Smooth muscle cell (in vitro differentiated cells): ENCODE measurements at regions not wholly inside any gene's neighbourhood (a gene's known extent, or its start where the extent isn't known, plus 50 kb on each side); places are given as distances from the start of the nearest gene placed in this dataset.

Experiments
- DNase-seq: peaks from one replicate; lab custom pipeline; 2025; ENCODE audit not compliant: unreplicated experiment; lab: John Stamatoyannopoulos, UW
- H2AFZ ChIP-seq: fragments of 200-600 bp; sonication (generic); 2 replicates; pipeline ENCODE4 v1.6.0; 2016; ENCODE audit warnings: antibody characterized with exemption, low read depth, mild to moderate bottlenecking
- H3F3A ChIP-seq: fragments of 200-600 bp; sonication (generic); 2 replicates; pipeline ENCODE4 v1.6.0; 2017; ENCODE audit warnings: antibody characterized with exemption, low read depth
- H3K27ac ChIP-seq: fragments of 200-600 bp; sonication (generic); 2 replicates; pipeline ENCODE4 v1.5.1; 2016; ENCODE audit warnings: low read depth, mild to moderate bottlenecking
- H3K27me3 ChIP-seq: fragments of 200-600 bp; sonication (generic); 2 replicates; pipeline ENCODE4 v1.6.1; 2016; ENCODE audit warnings: low read depth, mild to moderate bottlenecking
- H3K36me3 ChIP-seq: fragments of 200-600 bp; sonication (generic); 2 replicates; pipeline ENCODE4 v1.5.1; 2016; ENCODE audit warnings: low read depth
- H3K4me1 ChIP-seq: fragments of 200-600 bp; sonication (generic); 2 replicates; pipeline ENCODE4 v1.5.1; 2016; ENCODE audit warnings: low read depth
- H3K4me2 ChIP-seq: fragments of 200-600 bp; sonication (generic); 2 replicates; pipeline ENCODE4 v1.6.0; 2016; ENCODE audit warnings: mild to moderate bottlenecking
- H3K4me3 ChIP-seq: fragments of 200-600 bp; sonication (generic); 2 replicates; pipeline ENCODE4 v1.5.1; 2016; ENCODE audit warnings: mild to moderate bottlenecking
- H3K79me2 ChIP-seq: fragments of 200-600 bp; sonication (generic); 2 replicates; pipeline ENCODE4 v1.6.0; 2016; ENCODE audit warnings: low read depth, mild to moderate bottlenecking
- H3K9ac ChIP-seq: fragments of 200-600 bp; sonication (generic); 2 replicates; pipeline ENCODE4 v1.6.0; 2016; ENCODE audit warnings: low read depth
- H3K9me3 ChIP-seq: fragments of 200-600 bp; sonication (generic); replicated peaks from 2 replicates; pipeline ENCODE4 v1.5.1; 2016; ENCODE audit warnings: low read depth
- H4K20me1 ChIP-seq: fragments of 200-600 bp; sonication (generic); 2 replicates; pipeline ENCODE4 v1.6.0; 2016; ENCODE audit warnings: low read depth
- CTCF ChIP-seq: fragments of 200-600 bp; sonication (generic); IDR thresholded peaks from 2 replicates; pipeline ENCODE4 v1.5.1; 2017; ENCODE audit warnings: borderline replicate concordance, mild to moderate bottlenecking, antibody characterized with exemption; ENCODE audit not compliant: insufficient read depth, poor library complexity, severe bottlenecking
- WGBS: methylation state at CpG from one replicate; pipeline ENCODE4 v1.1.7; 2016; ENCODE audit warnings: low lambda C conversion rate; 5-methylcytosine and 5-hydroxymethylcytosine counted together

GRCh38 chr5:3009605-3010004, 258.1 kb upstream of the IRX2 start:
- no peaks in the 10 kb centered on the region for H3K79me2 ChIP-seq
- H3K4me3 ChIP-seq: no peak overlapping the region
- H4K20me1 ChIP-seq: no peaks in the 10 kb centered on the region
- no peaks in the 10 kb centered on the region for H3K36me3 ChIP-seq
- no peak overlapping the region for H3K9ac ChIP-seq
- no peaks in the 10 kb centered on the region for H3K9me3 ChIP-seq
- H2AFZ ChIP-seq: no peak overlapping the region
- H3K4me1 ChIP-seq: no peaks in the 10 kb centered on the region
- H3K27me3 ChIP-seq: no peaks in the 10 kb centered on the region
- H3F3A ChIP-seq: no peaks in the 10 kb centered on the region
- WGBS: 74% methylated on average over 6 of the region's 6 CpGs
- H3K4me2 ChIP-seq: no peak overlapping the region
- TF ChIP-seq CTCF: no peak
- no peak for DNase-seq
- no peak overlapping the region for H3K27ac ChIP-seq

GRCh38 chr5:3007577-3007976, 256.1 kb upstream of the IRX2 start:
- H4K20me1 ChIP-seq: no peaks in the 10 kb centered on the region
- no peaks in the 10 kb centered on the region for H3K79me2 ChIP-seq
- H3K4me1 ChIP-seq: no peaks in the 10 kb centered on the region
- 52% methylated on average over 3 of the region's 3 CpGs for WGBS
- TF ChIP-seq CTCF: no peak
- no peaks in the 10 kb centered on the region for H3K9me3 ChIP-seq
- no peaks in the 10 kb centered on the region for H3K36me3 ChIP-seq
- no peak overlapping the region for H3K27ac ChIP-seq
- H3F3A ChIP-seq: no peaks in the 10 kb centered on the region
- no peaks in the 10 kb centered on the region for H3K27me3 ChIP-seq
- no peak overlapping the region for H2AFZ ChIP-seq
- no peak overlapping the region for H3K4me2 ChIP-seq
- no peak overlapping the region for H3K9ac ChIP-seq
- H3K4me3 ChIP-seq: no peak overlapping the region
- DNase-seq: no peak

DNA sequence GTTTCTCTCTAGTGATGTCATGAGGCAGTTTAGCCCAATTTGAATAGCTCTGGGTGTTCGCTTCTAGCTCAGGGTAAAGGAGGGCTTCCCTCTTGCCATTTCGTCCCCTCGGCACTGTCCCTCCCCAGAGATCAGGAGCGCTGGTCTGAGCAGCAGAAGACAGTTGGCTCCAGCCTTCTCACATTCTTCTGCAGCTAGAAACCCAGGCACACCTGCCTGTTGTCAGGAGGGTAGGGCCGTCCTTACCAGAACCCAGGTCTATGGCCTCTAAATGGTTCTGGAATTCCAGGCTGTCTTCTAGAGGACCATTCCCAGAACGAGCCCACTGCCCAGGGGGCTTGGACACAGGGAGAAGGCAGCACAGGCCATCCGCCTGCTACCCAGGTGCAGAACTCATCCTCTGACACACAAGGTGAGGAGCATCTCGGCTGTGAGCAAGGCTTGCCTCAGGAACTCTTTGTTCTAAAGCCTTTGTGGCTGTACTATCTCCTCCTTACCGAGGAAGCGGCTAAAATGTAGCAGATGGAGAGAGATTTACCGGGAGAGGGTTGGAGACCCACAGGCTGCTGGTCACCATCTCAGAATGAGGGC, 255.6 kb upstream of the IRX2 start:
- no peaks in the 10 kb centered on the region for H4K20me1 ChIP-seq
- H3K27ac ChIP-seq: no peak overlapping the region
- no peaks in the 10 kb centered on the region for H3K79me2 ChIP-seq
- H3K36me3 ChIP-seq: no peaks in the 10 kb centered on the region
- no peak overlapping the region for H3K4me3 ChIP-seq
- no peak overlapping the region for H3K9ac ChIP-seq
- no peaks in the 10 kb centered on the region for H3K9me3 ChIP-seq
- no peak overlapping the region for H2AFZ ChIP-seq
- DNase-seq: no peak
- H3K27me3 ChIP-seq: no peaks in the 10 kb centered on the region
- H3F3A ChIP-seq: no peaks in the 10 kb centered on the region
- TF ChIP-seq CTCF: no peak
- H3K4me1 ChIP-seq: no peaks in the 10 kb centered on the region
- no peak overlapping the region for H3K4me2 ChIP-seq
- 86% methylated on average over 11 of the region's 11 CpGs for WGBS

DNA sequence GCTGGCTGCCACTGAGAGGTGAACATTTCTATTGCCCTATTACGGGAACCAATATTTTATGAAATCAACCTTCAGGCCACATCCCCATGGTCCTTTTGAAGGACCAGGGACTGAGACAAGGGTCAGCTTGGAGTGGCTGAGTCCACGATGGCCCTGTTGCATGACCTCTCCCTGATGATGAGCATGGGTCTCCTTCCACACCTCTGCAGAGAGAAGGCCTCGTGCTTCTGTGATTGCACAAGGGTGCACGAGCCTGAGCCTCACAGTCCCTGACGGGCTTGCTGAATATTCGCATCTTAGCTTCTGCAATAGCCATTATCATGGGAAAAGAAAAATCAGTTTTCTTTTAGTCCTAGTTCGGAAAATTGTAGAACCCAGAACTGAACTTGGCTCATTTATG, 255.0 kb upstream of the IRX2 start:
- no peak overlapping the region for H3K9ac ChIP-seq
- no peaks in the 10 kb centered on the region for H3K36me3 ChIP-seq
- H3F3A ChIP-seq: no peaks in the 10 kb centered on the region
- H3K4me2 ChIP-seq: no peak overlapping the region
- 89% methylated on average over 7 of the region's 7 CpGs for WGBS
- no peaks in the 10 kb centered on the region for H3K4me1 ChIP-seq
- H4K20me1 ChIP-seq: no peaks in the 10 kb centered on the region
- H2AFZ ChIP-seq: no peak overlapping the region
- H3K4me3 ChIP-seq: no peak overlapping the region
- H3K79me2 ChIP-seq: no peaks in the 10 kb centered on the region
- DNase-seq: no peak
- no peaks in the 10 kb centered on the region for H3K9me3 ChIP-seq
- no peaks in the 10 kb centered on the region for H3K27me3 ChIP-seq
- H3K27ac ChIP-seq: no peak overlapping the region
- TF ChIP-seq CTCF: no peak
